ENCODE measurements at regions not wholly inside any gene's neighbourhood (a gene's known extent, or its start where the extent isn't known, plus 50 kb on each side); places are given as distances from the start of the nearest gene placed in this dataset.

- TF ChIP-seq, protein P1, sequence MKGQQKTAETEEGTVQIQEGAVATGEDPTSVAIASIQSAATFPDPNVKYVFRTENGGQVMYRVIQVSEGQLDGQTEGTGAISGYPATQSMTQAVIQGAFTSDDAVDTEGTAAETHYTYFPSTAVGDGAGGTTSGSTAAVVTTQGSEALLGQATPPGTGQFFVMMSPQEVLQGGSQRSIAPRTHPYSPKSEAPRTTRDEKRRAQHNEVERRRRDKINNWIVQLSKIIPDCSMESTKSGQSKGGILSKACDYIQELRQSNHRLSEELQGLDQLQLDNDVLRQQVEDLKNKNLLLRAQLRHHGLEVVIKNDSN (CRISPR knock-in tag; IDR thresholded peaks at IDR 0.05), result no peak
- TF ChIP-seq SMAD3 (CRISPR knock-in tag; IDR thresholded peaks at IDR 0.05; ENCODE audit: borderline replicate concordance) (no peak), PRDM15 (CRISPR knock-in tag; IDR thresholded peaks at IDR 0.05) (no peak), ZNF263 (CRISPR knock-in tag; IDR thresholded peaks at IDR 0.05; ENCODE audit: low read depth) (no peak)
- TF ChIP-seq, protein P2, sequence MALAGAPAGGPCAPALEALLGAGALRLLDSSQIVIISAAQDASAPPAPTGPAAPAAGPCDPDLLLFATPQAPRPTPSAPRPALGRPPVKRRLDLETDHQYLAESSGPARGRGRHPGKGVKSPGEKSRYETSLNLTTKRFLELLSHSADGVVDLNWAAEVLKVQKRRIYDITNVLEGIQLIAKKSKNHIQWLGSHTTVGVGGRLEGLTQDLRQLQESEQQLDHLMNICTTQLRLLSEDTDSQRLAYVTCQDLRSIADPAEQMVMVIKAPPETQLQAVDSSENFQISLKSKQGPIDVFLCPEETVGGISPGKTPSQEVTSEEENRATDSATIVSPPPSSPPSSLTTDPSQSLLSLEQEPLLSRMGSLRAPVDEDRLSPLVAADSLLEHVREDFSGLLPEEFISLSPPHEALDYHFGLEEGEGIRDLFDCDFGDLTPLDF (CRISPR knock-in tag; IDR thresholded peaks at IDR 0.05), result no peak
Observed at GRCh38 chr17:77487677-77488530, 347.1 kb downstream of the SEC14L1 start (continued).

GRCh38 chr17:77488531-77489238, 347.9 kb downstream of the SEC14L1 start:
- ChIA-PET CTCF (interaction anchor here (1.5 kb wide), 1 partner anchor 59 kb away, joined by 4 read pairs; no protein-coding TSS in a partner anchor), POLR2A (no interaction called here)
- Mint-ChIP-seq H3K27ac (no peak overlapping the region), H3K4me1 (no peaks in the 10 kb centered on the region), H3K36me3 (peaks cover 23% of the 10 kb centered on the region), H3K27me3 (ENCODE audit: low read depth) (no peaks in the 10 kb centered on the region), H3K4me3 (no peak overlapping the region), H3K9me3 (no peaks in the 10 kb centered on the region)
- TF ChIP-seq GTF2I (CRISPR knock-in tag; conservative IDR thresholded peaks at IDR 0.05) (no peak), CDX4 (CRISPR knock-in tag; IDR thresholded peaks at IDR 0.05; ENCODE audit: borderline replicate concordance) (no peak), ZNF121 (CRISPR knock-in tag; IDR thresholded peaks at IDR 0.05) (no peak)
- TF ChIP-seq, protein P3, sequence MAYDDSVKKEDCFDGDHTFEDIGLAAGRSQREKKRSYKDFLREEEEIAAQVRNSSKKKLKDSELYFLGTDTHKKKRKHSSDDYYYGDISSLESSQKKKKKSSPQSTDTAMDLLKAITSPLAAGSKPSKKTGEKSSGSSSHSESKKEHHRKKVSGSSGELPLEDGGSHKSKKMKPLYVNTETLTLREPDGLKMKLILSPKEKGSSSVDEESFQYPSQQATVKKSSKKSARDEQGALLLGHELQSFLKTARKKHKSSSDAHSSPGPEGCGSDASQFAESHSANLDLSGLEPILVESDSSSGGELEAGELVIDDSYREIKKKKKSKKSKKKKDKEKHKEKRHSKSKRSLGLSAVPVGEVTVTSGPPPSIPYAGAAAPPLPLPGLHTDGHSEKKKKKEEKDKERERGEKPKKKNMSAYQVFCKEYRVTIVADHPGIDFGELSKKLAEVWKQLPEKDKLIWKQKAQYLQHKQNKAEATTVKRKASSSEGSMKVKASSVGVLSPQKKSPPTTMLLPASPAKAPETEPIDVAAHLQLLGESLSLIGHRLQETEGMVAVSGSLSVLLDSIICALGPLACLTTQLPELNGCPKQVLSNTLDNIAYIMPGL (CRISPR knock-in tag; IDR thresholded peaks at IDR 0.05), result no peak
- ATAC-seq (no peak), DNase-seq (ENCODE audit: low spot score) (no peak)

GRCh38 chr17:77489239-77489892, 348.6 kb downstream of the SEC14L1 start:
- Mint-ChIP-seq H3K9me3 (no peaks in the 10 kb centered on the region), H3K36me3 (peaks cover 23% of the 10 kb centered on the region), H3K27ac (no peak overlapping the region), H3K4me3 (no peak overlapping the region), H3K27me3 (ENCODE audit: low read depth) (no peaks in the 10 kb centered on the region), H3K4me1 (no peaks in the 10 kb centered on the region)
- ChIA-PET CTCF (no interaction called here), POLR2A (no interaction called here)
- DNase-seq (ENCODE audit: low spot score) (no peak), ATAC-seq (no peak)
- TF ChIP-seq ZBTB21 (CRISPR knock-in tag; IDR thresholded peaks at IDR 0.05; ENCODE audit: borderline replicate concordance) (no peak), PREB (CRISPR knock-in tag; IDR thresholded peaks at IDR 0.05; ENCODE audit: borderline replicate concordance) (no peak), MYBL2 (CRISPR knock-in tag; IDR thresholded peaks at IDR 0.05) (no peak)
- TF ChIP-seq, protein P4, sequence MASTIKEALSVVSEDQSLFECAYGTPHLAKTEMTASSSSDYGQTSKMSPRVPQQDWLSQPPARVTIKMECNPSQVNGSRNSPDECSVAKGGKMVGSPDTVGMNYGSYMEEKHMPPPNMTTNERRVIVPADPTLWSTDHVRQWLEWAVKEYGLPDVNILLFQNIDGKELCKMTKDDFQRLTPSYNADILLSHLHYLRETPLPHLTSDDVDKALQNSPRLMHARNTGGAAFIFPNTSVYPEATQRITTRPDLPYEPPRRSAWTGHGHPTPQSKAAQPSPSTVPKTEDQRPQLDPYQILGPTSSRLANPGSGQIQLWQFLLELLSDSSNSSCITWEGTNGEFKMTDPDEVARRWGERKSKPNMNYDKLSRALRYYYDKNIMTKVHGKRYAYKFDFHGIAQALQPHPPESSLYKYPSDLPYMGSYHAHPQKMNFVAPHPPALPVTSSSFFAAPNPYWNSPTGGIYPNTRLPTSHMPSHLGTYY (CRISPR knock-in tag; IDR thresholded peaks at IDR 0.05), result no peak
- TF ChIP-seq, protein P5, sequence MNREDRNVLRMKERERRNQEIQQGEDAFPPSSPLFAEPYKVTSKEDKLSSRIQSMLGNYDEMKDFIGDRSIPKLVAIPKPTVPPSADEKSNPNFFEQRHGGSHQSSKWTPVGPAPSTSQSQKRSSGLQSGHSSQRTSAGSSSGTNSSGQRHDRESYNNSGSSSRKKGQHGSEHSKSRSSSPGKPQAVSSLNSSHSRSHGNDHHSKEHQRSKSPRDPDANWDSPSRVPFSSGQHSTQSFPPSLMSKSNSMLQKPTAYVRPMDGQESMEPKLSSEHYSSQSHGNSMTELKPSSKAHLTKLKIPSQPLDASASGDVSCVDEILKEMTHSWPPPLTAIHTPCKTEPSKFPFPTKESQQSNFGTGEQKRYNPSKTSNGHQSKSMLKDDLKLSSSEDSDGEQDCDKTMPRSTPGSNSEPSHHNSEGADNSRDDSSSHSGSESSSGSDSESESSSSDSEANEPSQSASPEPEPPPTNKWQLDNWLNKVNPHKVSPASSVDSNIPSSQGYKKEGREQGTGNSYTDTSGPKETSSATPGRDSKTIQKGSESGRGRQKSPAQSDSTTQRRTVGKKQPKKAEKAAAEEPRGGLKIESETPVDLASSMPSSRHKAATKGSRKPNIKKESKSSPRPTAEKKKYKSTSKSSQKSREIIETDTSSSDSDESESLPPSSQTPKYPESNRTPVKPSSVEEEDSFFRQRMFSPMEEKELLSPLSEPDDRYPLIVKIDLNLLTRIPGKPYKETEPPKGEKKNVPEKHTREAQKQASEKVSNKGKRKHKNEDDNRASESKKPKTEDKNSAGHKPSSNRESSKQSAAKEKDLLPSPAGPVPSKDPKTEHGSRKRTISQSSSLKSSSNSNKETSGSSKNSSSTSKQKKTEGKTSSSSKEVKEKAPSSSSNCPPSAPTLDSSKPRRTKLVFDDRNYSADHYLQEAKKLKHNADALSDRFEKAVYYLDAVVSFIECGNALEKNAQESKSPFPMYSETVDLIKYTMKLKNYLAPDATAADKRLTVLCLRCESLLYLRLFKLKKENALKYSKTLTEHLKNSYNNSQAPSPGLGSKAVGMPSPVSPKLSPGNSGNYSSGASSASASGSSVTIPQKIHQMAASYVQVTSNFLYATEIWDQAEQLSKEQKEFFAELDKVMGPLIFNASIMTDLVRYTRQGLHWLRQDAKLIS (CRISPR knock-in tag; IDR thresholded peaks at IDR 0.05; ENCODE audit: borderline replicate concordance), result no peak

Data from WTC11 (cell line).